GM18907 (cell line): ENCODE measurements at regions not wholly inside any gene's neighbourhood (a gene's known extent, or its start where the extent isn't known, plus 50 kb on each side); places are given as distances from the start of the nearest gene placed in this dataset.
A peak's percentile ranks its signal among the peaks of the same experiment; 100 is the strongest.
"Not testable (repeated sequence)": the region's sequence is repeated elsewhere in the genome, so short reads cannot be mapped to it uniquely, and the experiment has no call there.

ENCODE experiments used
- ATAC-seq: cut with Tn5 transposase; IDR thresholded peaks from one replicate; pipeline ENCODE4 v1.9.1; 2021; ENCODE audit warnings: mild to moderate bottlenecking, moderate library complexity; ENCODE audit not compliant: unreplicated experiment

DNA sequence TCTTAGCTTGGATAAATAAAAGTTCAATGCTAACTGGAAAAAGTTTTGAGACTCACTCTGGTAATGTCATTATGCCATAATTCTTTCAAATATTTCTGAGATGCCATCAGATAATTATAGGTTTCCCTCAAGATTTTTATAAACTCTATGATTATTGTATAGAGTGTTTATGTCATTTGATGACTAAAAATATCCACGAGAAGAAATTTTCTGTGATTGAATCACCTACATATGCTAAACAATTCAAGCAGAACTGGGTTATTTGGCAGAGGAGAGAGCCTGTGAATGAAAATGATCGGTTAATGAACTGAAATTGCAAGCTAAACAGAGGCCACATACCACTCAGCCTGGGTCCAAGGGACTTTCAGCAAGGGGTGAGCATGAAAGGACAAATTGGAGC lies 92.6 kb upstream of the TSC22D1 start:
- no peak for ATAC-seq

DNA sequence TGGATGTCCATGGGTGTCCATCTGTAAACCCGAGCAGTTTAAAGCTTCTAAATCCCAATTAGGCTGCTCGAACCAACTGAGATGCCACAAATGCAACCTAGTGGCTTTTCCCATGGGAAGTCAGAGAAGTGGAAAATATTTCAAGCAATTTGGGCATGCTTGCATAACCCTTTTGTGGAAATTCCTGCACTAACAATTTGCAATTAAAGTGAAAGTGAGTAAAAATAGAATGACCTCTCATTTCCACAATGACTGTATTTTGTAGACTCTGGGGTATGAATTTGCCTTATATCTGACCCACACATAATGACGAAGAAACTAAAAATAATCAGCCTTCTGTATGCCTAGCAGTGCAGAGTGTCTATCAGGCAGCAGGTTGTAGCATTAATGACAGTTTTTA lies 91.8 kb upstream of the TSC22D1 start:
- ATAC-seq, result peak; percentile 64

DNA sequence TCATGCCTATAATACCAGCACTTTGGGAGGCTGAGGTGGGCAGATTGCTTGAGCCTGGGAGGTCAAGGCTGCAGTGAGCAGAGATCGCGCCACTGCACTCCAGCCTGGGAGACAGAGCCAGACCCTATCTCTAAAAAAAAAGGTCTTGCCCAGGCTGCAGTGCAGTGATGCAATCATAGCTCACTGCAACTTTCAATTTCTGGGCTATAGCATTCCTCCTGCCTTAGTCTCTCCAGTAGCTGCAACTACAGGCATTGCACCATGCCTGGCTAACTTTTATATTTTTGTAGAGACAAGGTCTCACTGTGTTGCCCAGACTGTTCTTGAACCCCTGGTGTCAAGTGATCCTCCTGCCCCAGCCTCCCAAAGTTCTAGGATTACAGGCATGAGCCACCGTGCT lies 90.4 kb upstream of the TSC22D1 start:
- ATAC-seq, result not testable (repeated sequence)

DNA sequence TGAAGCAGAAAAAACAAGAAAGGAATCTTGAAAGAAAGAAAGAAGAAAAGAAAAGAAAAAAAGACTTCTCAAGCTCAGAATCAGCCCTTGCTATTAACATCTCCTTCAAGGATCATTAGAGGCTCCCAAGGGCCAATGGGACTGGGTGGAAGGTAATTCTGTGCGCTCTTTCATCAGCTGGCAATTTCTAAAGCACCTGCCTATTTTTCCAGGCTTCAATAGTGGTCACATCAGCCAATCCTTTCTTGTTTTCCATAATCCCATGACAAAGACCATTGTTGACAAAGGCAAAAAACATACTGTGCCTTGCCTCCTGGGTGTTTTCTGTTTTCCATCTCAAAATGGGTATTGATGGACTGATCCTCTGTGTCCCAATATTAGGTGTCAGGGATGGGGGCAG lies 88.2 kb upstream of the TSC22D1 start:
- ATAC-seq, result no peak

DNA sequence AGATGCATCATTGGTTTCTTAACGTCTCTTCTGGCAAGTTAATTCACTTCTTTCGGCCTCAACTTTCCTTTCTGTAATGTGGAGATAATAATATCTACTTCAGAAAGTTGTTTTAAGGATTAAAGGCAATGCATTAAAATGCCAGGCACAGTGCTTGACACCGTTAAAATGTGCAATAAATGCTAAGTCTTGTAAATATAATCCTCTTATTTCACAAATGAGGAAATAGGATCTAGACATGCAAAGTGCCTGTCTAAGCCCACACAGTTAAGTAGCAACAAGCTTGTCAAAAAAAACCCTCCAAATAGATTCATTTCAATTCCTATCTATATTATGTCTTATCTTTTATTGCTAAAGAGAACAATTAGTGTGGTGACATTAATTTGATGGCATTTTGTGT lies 86.4 kb upstream of the TSC22D1 start:
- ATAC-seq, result no peak

DNA sequence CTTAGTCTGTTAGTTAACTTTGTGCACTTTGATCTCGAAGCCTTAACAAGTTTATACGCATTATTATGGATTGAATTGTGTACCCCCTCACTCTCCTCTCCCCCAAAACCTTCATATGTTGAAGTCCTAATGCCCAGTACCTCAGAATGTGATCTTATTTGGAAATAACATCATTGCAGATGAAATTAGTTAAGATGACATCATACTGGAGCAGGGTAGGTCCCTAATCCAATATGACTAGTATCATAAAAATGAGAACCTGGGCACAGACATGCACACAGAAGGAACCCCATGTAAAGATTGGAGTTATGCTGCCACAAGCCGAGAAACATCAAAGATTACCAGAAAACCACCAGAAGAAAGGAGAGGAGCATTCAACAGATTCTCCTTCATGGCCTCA lies 85.8 kb upstream of the TSC22D1 start:
- no peak for ATAC-seq

DNA sequence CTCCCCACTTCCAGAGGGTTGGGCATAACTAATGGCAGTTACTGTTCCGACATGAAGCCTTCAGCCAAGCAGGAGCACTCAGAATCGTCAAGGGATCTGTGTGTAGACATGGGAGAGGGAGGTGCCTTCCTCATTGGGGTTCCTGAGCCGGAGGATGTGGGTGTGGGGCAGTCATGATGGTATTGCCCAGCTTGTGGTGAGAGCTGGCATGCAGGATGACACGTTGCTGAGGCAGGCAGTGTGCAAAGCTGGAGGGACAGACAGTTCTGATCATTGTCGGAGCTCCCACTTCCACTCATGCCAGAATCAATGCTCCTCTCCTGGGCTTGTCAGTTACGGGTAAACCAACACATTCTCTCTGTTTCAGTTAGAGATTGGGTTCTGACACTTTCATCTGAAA lies 83.9 kb upstream of the TSC22D1 start:
- ATAC-seq, result no peak

DNA sequence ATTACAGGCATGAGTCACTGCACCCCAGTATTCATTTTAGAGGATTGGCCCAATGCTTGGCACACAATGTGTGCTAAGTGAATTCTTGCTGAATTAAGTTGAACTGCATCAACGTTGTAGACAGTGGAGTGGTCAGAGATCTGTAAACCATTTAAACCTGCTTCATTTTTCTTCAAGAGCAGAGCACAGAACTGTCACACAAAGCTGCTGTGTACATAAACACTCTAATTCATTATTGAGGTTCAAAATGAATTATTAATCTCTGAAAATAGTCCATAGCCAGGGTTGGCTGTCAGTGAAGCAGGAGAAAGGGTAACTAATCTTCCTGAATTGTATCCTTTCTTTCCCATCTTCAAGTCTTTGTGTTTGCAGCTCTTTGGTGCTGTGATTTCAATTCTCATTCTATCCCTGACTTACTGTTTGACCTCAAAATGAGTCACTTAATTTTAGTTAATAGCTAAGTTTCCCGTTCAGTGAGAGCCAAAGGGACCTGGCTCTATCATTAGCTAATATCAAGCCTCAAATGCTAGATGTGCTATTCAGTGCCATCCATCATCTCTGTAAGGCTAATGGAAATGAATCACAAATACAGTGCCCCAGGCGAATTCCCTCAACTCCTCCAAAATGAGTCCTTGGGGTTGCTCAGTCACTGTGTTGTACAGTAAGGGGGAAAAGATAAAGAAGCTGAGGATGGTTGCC lies 77.0 kb upstream of the TSC22D1 start:
- no peak for ATAC-seq

DNA sequence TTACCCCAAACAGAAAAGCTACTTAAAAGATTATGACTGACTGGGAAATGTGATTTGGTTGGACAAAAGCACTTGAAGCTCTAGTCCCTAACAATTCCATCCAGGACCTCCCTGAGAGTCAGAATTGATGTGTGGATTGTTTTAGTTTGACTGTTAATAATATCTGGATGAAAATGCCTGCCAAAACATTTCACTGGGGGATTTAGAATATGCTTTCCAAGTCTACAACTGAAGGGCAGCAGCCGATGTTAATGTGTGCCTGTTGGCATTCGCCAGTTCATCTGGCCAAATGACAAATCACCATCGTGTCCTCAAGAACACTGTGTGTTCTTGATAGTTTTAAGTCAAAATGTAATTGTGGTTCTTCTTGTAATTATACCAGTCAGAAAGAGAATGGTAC lies 76.0 kb upstream of the TSC22D1 start:
- no peak for ATAC-seq

DNA sequence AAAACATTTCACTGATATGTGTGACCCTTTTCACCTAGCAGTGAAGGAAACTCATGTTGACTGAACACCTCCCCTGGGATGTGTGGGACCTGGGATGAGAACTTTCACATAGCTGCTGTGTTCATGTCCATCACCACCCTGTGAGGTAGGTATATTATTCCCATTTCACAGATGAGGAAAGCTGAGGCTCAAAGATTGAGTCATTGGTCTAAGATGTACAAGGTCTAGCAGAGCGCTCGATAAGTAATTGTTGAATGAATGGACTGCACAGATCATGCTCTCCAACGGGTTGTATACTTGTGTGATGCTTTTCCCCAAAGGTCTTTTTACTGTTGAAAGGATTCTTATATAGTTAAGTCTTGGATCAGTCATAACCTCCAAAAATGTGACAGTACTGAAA lies 75.6 kb upstream of the TSC22D1 start:
- ATAC-seq, result no peak

DNA sequence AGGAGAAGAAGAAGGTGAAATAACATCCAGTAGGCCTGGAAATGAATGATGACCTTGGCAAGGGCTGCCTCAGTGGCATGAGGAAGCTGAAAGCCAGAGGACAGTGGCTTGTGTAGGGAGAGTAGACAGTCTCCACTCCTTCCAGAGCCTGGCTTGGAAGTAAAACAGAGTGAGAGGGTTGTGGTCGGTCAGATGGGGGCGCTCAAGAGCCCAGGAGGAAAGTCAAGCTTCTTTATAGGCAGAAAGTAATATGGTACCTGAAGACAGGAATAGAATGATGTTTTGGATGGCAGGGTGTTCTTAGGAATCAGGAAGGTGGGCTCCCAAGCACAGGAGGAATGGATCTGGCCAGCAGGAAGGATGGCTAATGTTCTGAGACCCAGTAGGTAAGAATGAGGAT lies 75.1 kb upstream of the TSC22D1 start:
- no peak for ATAC-seq

DNA sequence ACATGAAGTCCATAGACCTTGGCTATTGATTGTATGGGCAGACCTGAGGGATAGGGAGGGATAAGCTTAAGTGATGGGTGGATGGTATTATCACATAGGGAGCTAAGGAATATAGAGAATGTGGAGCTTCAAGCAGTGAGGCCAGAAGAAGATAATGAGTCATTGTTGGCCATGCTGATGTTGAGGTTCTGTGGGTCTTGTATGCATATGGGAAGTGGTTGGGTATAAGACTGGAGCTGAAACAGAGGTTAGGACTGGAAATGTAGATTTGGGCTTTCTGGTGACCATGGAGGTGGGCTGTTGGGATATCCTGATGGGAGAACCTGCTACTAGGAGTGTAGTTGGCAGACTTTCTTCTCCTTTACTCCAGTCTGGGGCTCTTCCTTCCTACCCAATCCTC lies 73.7 kb upstream of the TSC22D1 start:
- ATAC-seq, result no peak

DNA sequence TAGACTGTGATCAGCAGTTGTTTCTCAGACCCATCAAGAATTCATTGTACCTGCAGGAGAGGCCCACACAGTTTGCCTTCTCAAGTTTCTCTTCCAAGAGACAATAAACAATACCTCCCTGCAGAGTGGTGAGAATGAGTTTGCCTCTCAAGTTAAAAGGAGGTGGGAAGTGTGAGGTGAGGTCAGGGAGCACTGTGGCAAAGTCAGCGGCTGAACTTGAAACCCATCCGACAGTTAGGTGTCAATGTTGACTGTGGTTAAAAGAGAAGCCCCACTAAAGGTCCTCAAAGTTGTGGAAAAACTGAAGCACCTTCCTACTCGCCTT lies 72.9 kb upstream of the TSC22D1 start:
- ATAC-seq, result peak; percentile 72

DNA sequence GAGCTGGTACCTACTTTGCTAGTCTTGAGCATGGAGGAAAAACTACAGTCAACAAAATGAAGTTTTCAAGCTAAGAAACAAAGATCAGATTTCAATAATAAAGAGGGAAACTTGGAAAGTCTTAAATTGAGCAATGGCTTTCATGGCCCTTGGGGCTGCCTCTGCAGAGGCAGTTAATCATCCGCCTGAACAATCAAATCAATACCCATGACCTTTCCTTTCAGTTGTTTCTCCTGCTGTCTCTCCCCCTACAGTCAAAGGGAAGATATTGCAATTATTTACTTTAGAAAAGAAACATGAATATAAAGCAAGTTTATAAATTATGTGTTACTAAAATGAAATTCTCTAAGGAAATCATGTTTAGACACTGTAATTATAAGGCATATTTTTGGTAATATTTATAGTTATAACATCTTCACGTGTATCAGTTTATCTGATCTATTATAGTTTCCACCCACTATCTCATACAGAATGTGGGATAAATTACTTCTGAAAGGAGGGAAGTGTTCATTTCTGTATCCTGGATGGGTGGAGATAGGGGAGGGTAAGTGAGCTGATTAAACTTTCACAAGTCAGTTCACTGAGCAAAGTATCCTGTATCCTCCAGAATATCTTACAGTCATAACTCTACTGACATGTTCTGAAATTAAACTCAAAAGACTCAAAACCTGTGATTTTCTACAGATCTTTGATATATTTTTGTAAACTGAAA lies 72.4 kb upstream of the TSC22D1 start:
- ATAC-seq, result peak; percentile 31

DNA sequence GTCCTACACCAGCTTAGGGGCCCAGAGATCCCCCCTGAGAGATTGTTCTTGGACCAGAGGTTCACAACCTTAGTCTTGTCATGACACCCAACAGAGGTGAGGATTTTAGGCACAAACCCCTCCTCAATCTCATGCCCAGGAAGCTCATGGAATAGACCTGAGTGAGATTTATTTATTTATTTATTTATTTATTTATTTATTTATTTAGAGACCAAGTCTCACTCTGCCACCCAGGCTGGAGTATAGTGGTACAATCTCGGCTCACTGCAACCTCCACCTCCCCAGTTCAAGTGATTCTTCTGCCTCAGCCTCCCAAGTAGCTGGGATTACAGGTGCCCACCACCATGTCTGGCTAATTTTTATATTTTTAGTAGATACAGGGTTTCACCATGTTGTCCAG lies 71.4 kb upstream of the TSC22D1 start:
- not testable (repeated sequence) for ATAC-seq

DNA sequence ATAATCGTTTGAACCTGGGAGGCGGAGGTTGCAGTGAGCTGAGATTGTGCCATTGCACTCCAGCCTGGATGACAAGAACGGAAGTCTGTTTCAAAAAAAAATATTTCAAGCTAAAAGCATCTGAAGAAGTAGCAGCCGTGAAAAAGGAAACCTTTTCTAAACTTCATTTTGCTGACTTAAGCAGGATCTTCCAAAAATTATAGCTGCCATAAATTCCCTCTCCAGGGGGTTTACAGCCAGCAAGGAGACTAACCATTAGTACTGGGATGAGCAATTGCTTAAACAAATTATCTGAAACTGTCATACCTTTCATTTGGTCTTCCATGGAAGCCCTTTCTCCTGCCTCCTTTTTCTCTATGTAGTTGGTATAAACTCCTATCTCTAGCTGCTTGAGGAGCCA lies 69.9 kb upstream of the TSC22D1 start:
- ATAC-seq, result no peak

DNA sequence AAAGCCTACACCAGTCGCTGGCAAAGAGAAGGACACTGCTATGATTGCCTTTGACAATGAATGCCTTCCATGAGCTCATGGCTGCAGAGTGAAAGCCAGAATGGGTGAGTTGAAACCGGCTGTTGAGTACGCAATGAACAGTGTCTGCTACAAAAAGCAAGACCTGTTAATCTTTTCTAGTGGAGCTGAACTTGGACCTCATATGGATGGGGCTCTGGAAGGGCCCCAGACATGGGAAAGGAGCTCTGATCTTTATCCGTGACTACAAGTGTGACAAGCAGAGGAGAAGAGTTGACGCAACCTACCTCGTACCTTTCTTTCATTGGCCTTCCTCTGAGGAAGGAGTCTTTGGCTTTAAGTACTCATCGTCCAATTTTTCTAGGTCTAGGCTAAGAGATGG lies 67.1 kb upstream of the TSC22D1 start:
- no peak for ATAC-seq

DNA sequence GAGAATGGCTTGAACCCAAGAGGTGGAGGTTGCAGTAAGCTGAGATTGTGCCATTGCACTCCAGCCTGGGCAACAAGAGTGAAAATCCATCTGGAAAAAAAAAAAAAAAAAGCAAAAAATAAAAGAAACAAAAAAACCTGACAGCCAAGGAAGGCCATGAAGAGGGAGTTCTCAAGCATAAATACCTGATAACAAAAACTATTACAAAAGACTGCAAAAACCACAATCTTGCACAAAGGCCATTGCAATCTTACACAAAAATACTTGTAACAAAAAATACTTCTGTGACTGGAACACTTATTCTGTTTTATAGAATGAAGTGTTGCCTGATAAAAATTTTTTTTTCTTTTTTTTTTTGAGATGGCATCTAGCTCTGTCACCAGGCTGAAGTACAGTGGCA lies 61.5 kb upstream of the TSC22D1 start:
- ATAC-seq, result no peak

DNA sequence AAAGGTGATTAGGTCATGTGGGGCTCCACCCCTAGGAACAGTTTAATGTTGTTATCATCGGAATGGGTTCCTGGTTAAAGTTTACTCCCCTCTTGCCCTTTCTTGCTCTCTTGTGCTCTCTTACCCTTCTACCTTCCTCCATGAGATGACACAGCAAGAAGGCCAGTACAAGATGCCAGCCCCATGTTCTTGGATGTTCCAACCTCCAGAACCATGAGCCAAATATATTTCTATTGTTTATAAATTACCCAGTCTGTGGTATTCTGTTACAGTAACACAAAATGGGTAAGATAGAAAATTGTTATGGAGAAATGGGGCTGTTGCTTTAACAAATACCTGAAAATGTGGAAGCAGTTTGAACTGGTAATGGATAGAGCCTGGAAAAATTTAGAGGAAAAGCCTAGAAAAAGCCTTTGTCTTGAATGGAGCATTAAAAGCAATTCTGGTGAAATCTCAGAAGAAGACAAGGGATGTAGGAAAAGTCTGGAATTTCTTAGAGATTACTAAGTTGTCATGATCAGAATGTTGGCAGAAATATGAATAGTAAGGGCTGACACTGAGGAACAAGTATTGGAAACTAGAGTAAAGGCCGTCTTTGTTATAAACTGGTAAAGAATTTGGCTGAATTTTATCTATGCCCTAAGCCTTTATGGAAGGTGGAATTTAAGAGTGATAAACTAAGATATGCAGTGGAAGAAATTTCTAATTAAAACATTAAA lies 53.5 kb upstream of the TSC22D1 start:
- no peak for ATAC-seq

DNA sequence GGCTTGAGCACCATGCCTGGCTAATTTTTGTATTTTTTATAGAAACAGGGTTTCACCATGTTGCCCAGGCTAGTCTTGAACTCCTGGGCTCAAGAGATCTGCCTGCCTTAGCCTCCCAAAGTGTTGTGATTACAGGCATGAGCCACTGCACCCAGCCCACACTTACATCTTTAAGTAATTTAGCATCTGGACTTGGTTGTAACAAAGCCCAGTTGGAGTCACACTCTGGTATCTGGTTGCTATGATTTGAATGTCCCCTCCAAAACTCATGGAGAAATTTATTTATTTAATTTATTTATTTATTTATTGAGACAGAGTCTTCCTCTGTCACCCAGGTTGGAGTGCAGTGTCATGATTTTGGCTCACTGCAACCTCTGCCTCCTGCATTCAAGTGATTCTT lies 52.7 kb upstream of the TSC22D1 start:
- ATAC-seq, result not testable (repeated sequence)

DNA sequence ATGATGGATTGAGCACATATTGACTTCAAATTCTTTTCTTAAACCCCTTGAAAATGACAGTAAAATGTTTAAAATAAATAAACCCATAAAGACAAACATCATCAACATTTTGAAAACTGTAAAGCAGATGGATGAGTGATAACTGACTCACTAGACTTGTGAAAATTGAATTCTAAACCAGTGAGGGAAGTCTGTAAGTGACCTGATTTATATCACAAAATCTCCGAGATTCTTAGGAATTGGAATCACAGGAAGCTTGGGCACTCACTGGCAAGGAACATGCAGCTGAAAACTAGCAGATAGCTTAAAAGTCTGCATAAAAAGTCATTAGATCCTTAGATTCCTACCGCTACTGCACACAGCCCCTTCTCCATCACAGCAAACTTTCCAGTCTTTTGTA lies 51.3 kb upstream of the TSC22D1 start:
- no peak for ATAC-seq

DNA sequence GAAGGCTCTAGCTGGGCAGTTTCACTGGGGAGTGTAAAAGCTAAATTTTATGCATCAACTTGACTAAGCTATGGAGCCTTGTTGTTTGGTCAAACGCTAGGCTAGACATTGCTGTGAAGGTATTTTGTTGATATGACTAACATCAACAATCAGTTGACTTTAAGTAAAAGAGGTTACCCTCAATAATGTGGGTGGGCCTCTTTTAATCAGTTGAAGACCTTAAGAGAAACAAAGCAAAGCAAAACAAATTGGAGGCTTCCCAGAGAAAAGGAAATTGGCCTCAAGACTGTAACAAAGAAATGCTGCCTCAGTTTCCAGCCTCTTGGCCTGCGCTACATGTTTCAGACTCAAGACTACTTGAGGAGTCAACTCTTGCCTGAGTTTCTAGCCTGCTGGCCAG lies 50.0 kb upstream of the TSC22D1 start:
- no peak for ATAC-seq
